OCI-LY7 (cell line): ENCODE measurements at regions not wholly inside any gene's neighbourhood (a gene's known extent, or its start where the extent isn't known, plus 50 kb on each side); places are given as distances from the start of the nearest gene placed in this dataset.

Experiments
- CTCF ChIP-seq: fragments of 200-600 bp; sonication (generic); conservative IDR thresholded peaks from 2 replicates; pipeline ENCODE4 v1.5.1; 2014; ENCODE audit warnings: mild to moderate bottlenecking, antibody characterized with exemption, low read length, moderate library complexity, mixed read lengths
- EZH2phosphoT487 ChIP-seq: fragments of 200-600 bp; sonication (generic); IDR thresholded peaks from 2 replicates; pipeline ENCODE4 v1.6.1; 2018; ENCODE audit warnings: low read depth, borderline replicate concordance, mild to moderate bottlenecking, mixed run types, antibody characterized with exemption, low read length, moderate library complexity, mixed read lengths

GRCh38 chr2:184004289-184004947 lies 593.9 kb upstream of the ZNF804A start:
- TF ChIP-seq CTCF = no peak
- TF ChIP-seq EZH2phosphoT487 = no peak
